ENCODE measurements at regions not wholly inside any gene's neighbourhood (a gene's known extent, or its start where the extent isn't known, plus 50 kb on each side); places are given as distances from the start of the nearest gene placed in this dataset.
"Not testable (repeated sequence)": the region's sequence is repeated elsewhere in the genome, so short reads cannot be mapped to it uniquely, and the experiment has no call there.

GRCh38 chr13:107809125-107809524 is 406.2 kb downstream of the LIG4 start:
- no peak for DNase-seq

DNA sequence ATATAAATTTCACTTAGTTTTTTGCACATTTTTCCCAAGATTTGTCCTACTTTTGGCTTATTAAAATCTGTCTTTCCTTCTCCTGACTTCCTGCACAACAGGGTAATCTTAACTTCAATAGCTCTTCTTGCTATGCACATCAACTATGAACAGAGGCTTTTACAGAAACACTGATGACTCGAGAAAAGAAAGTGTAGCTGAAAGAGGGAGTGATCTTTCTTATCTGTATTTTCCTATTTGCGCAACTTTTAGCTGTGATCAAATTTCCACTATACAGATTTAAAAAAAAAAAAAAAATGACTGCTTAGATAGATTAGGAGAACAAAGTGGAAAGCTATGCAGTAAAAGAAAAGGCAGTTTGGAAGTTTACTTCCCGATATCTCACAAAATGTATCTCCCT is 406.9 kb downstream of the LIG4 start:
- no peak for DNase-seq

- DNase-seq: peak; percentile 75
Measured at GRCh38 chr13:107807306-107808073, 407.8 kb downstream of the LIG4 start.

DNA sequence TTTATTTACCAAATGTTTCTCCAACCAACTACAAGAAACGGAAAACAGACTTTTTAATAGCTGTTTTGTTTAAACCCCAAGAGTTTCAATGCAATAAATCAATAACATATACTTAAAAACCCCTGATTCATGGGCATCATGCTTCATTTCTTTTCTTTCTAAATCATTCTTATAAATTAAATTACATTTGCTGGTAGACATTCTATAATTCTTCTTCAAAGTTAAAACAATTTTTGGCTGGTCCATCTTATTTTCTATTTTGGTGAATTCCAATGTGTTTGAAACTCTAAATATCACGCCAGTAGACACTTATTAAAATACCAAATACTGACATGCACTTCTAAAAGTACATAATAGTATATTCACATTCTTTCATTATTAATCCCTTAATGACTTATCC is 408.6 kb downstream of the LIG4 start:
- DNase-seq: no peak

DNA sequence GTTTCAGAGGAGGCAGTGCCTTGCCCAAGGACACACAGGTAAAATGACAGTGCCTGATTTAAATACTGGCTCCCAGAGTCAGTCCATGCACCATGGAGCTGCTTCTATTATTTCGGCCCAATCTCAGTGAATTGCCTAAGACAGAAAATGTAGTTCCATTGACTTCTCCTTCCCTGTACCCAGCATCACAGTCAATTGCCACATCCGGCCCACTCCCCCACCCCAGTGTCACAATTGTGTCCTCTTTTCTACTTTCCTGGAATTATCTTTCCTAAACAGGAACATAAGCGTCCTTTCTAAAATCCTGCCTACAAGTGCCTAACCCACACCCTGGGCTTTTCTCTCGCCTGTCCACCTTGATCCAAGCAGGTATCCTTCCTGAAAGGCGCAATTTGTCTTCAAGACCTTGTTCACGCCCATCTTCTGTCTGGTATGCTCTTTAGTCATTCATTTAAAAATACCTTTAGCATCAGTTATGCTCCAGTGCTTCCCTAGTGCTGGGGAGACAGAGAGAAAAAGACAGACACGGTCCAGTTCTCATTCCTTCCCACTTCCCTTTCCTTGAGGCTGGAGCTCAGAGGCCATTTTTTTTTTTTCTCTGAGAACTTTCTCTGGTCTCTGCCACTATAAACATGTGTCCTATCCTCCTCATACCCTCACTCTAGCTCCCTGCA is 411.4 kb downstream of the LIG4 start:
- DNase-seq: no peak

DNA sequence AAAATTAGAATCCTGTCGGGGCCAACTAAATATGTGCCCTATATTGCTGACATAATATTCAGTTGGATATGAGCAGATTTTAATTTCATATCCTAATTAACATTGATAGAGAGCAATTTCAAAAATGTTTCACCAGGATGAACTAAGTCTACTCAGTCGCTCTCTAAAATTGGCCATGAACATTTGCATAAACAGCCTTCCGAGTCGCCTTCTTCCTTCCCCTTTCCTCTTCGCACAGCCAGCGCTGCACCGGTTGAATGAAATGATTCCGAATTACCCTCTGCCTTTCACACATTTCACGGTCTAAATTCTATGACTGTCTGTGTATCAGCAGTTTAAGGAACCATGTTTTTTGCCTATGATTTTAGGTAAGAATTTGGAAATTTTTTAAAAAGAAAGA is 413.7 kb downstream of the LIG4 start:
- DNase-seq: no peak

DNA sequence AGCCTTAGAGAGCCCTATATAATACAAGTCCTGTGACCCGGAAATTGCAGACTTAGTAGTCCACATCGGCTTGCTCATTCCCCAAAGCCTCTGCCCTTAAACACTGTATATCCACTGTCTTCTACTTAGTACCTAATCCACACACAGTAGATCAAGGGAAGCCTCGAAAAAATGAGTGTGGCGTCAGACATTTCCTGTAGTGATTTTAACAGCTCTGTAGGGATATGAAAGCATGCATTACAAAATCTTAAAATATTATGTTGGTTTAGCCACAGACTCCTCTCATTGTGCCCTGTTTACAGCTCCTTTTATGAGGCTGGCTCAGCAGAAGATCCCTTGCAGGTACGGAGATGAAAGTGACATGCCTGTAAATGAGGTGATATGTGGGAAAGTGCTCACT is 416.3 kb downstream of the LIG4 start:
- no peak for DNase-seq

- DNase-seq: no peak
Measured at GRCh38 chr13:107790397-107790796, 424.9 kb downstream of the LIG4 start.

DNA sequence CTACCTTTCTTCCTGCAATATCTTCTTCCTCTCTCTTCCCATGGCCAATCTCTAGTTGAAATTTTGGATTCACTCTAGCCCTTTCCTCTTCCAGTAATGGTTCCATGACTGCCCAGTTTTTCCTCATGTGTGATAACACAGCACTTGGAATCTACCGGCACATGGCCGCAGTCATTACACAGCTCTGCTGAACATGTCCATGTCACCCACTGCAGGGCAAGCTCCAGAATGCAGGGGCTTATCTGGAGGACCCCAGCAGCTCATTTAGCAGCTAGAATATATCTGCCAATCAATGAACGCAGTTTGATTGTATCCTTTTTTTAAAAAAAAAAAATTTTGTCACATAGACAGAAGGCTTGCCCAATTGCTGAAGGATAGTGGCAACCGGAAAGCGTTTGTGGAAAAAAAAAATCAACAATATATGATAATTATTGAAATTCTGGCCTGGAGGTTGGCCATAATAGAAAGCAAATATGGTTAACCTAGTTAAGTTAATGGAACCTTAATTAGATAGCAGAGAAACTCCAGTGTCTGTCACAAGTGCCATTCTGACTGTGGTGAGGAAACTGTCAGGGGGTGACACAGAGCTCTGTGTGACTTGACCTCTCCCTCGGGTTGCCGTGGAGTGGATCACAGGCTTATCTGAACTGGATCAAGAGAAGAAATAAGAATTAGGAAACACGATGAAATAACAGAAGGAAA is 426.7 kb downstream of the LIG4 start:
- DNase-seq: no peak

- DNase-seq: not testable (repeated sequence)
Measured at GRCh38 chr13:107782646-107783045, 432.7 kb downstream of the LIG4 start.

DNA sequence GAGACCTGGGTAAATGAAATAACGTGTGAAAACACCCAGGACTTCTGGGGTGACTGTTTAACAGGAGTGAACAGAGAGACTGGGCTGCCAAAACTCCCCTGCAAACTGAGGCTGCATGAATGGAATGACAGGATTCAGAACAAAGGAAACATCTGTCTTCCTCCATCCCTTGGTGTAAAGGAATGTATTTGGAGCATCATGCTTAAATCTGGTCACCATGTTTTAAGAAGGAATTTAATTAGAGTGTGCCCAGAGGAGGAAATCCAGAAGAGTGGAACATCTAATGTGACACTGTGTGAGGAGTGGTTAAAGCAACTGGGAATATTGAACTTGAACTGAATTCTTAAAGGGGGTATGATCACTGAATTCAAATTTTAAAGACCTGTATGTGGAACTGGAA is 437.2 kb downstream of the LIG4 start:
- no peak for DNase-seq

DNA sequence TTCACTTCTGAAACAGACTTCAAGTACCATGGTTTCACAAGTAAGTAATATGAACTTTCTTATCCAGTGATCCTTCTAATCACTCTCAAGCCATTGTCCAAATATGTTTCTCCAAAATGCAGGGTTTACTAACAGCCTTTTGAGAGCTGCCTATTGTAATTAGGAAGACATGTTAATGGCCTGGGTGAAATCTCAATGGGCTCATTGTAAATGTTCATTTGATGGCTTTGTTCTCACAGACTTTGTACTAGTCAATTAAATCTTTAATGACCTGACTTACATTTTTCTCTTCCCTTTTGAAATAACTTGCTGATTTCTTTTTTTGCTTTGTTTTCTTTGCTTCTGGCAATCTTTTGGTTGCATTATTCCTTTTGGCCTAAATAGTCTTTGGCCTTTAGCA is 444.8 kb downstream of the LIG4 start:
- DNase-seq: no peak

GRCh38 chr13:107767119-107767518 is 448.2 kb downstream of the LIG4 start:
- peak; percentile 71 for DNase-seq

DNA sequence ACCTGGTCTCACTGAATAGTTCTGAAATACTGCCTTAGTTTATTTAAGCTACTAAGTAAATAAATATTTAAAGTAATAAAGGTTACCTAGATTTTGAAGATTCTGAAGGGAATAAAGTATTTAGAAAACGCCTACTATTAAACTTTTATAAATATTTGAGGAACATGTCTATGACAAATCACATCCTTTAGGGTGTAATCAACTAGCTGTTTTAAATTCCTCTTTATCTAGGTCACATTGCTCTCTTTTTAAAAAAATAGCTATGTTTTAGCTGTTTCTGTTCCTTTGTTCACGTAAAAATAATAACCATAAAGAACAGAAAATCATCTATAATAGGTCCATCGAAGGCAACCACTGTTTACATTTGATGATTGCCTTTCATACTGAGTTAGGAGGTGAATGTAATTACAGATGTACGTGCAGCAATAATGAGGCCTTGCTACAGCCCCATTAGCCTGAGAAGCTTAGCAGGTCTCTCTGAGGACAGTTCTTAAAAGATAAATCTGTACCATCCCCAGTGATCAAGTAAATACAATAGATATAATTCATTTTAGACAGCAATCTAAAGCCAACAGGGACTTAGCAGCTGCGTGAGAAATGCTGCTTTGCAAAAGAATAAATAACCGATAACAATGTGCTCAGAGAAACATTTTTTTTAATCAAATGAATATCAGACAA is 449.5 kb downstream of the LIG4 start:
- DNase-seq: peak; percentile 90

- no peak for DNase-seq
Measured at GRCh38 chr13:107764046-107764445, 451.3 kb downstream of the LIG4 start.

- DNase-seq: no peak
Measured at GRCh38 chr13:107753748-107754147, 461.6 kb downstream of the LIG4 start.

GRCh38 chr13:107753291-107753690 is 462.0 kb downstream of the LIG4 start:
- DNase-seq: no peak

DNA sequence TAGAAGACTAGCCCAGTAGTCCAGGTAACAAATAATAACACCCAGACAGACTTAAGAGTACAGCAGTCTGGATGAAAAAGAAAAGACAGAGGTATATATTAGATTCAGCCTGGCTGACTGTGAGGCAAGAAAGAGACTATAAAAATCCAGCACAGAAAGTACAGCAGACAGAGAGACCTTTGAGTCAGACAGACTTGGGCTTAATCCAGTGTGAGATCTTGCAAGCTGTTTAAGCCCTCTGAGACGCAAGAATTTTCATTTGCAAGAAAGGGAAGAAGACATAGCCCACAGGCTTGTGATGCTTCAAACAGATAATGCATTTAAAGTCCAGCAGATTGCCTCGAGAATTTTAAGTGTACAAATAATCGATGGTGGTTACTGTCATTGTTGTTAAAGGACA is 471.4 kb downstream of the LIG4 start:
- no peak for DNase-seq

- peak; percentile 39 for DNase-seq
Measured at GRCh38 chr13:107743526-107743925, 471.8 kb downstream of the LIG4 start.

DNA sequence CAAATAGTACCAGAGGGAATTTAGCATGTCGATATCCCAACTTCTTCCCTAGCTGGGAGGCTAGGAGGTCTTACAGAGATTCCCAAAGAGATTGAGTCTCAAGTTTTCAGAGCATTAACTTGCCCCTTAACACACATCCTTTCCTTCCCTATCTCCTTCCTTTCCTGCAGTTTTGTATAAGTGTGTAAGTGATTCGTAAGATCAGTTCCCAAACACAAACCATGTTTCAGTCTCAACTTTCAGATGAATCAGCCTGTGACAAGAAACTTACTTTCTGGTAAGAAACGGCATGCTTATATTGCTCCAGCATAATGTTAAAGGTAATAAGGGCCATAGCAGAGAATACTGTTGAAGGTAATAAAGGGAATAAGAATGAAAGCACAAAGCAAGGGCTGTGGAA is 472.2 kb downstream of the LIG4 start:
- DNase-seq: no peak

- no peak for DNase-seq
Measured at GRCh38 chr13:107742544-107742943, 472.8 kb downstream of the LIG4 start.

DNA sequence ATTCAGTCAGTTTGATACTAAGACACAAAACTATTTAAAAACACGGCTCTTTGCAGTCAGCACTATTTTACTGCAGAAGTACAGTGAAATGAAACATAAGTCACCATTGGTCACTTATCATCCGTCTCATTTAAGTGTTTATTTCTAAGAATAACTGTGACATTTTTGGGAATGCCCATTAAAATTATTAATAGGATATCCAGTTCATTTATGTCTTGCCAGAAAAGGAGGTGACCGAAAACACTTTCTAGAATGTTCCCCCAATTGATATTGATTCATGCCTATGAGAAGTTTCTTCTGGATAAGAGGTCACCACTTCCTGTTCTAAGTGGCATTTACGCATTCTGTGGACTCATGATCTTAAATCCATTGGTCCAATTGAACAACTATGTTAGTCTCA is 477.3 kb downstream of the LIG4 start:
- no peak for DNase-seq

GRCh38 chr13:107736731-107737130 is 478.6 kb downstream of the LIG4 start:
- no peak for DNase-seq

DNA sequence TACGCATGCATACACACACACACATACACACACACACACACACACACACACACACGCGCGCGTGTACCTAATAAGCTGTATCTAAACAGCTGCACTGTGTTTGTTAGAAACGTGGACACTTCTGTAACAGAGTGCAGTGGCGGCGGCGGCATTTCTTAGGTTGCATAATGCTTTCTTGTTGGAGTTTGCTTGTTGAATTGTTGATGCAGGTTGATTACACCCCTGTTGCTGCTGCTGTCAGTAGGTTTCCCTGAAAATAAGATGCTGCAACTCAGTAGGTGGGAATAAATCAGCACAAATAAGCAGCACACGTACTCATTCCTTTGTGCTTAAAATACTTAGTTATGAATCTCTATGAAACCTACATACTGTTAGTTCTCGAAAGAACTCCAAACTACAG is 479.2 kb downstream of the LIG4 start:
- DNase-seq: no peak

Data from NCI-H774 (cell line).